Mesenteric fat pad (tissue), 1 donor: ENCODE measurements at regions not wholly inside any gene's neighbourhood (a gene's known extent, or its start where the extent isn't known, plus 50 kb on each side); places are given as distances from the start of the nearest gene placed in this dataset.
"Not testable (repeated sequence)": the region's sequence is repeated elsewhere in the genome, so short reads cannot be mapped to it uniquely, and the experiment has no call there.

Experiments used
- DNase-seq: peaks from one replicate; pipeline ENCODE4 v3.0.0-alpha.2; 2020; ENCODE audit warnings: low spot score
- donor health status: DM: yes; HTN: yes; CAD: no.

DNA sequence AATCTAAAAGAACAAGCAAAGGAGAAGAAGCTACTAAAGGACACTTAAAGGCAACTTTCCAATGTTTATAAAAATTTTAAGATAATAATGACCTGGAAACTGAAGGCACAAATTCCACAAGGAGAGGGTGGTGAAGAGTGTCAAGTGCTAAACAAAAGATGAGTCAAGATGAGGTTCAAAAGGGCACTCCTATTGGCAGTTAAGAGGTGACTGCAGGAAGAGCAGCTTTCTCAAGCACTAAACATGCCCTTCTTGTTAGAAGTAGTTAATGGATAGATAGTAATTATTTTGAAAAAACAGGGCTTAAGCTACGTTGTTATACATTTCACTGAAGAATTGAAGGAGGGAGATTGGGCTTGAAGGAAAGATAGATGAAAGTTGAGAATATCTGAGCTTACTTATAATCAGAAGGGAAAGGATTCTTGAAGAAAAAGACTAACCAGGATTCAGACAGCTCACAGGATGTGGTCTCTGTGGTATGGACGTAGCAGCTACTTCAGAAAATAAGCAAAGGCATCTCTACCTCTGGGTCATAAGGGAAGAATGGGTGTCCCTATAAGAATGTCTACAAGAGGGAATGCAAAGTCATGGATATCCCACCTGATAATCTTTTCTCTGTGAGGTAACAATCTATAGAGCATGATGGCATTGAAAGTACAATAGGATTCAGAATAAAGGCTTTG, 454.7 kb upstream of the SLC39A10 start:
- DNase-seq: no peak

DNA sequence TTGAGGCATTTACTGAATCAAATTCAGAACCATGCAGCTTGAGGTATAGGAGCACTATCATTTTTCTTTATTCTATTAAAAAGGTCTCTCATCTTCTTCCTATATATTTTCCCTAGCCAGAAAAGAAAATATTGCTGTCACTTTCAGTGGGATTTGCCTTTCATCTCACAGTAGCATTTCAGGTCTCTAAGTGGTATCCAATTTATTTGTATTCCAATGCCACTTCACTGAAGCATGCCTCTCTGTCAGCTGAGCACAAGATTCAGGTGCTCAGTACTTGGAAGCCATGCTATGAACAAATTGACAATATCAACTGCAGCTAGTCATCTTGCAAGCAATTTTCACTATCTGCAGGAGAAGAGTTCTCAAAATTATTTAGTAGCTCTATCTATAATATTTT, 457.2 kb upstream of the SLC39A10 start:
- no peak for DNase-seq

DNA sequence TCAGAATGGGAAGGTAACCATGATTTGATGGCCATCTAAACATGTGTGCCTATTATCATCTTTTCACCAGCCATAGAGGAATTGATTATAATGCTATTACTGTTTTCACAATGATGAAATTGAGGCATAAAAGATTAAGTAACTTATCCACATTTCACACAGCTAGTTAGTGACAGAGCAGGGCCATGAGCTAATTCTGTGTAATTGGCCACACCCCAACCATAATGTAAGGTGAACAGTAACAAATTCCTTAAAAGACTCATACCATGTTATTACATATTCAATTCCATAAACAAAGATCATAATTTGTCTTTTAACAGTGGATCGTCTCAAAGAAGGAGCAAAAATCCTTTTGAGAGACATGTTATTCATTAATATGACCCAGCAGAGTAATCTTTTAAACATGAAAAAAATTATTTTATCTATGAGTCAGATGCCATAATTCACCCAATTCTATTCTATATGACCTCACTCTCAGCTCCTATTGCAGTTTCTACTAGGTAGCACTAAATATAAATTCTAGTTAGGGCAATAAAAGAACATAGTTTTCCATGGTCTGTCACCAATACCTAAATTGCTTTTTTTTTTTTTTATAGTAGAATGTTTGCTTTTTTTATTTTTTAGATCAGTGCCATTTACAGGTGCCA, 475.8 kb upstream of the SLC39A10 start:
- DNase-seq: no peak

DNA sequence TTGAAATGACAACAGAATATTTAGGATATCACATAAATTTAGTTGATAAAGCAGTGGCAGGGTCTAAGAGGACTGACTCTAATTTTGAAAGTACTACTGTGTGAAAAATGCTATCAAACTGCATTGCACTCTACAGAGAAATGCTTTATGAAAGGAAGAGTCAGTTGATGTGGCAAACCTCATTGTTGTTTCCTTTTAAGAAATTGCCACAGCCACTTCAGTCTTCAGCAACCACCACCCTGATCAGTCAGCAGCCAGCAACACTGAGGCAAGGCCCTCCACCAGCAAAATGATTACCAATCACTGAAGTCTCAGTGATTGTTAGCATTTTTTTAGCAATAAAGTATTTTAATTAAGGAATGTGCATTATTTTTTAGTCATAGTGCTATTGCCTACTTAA, 488.7 kb upstream of the SLC39A10 start:
- DNase-seq: no peak

DNA sequence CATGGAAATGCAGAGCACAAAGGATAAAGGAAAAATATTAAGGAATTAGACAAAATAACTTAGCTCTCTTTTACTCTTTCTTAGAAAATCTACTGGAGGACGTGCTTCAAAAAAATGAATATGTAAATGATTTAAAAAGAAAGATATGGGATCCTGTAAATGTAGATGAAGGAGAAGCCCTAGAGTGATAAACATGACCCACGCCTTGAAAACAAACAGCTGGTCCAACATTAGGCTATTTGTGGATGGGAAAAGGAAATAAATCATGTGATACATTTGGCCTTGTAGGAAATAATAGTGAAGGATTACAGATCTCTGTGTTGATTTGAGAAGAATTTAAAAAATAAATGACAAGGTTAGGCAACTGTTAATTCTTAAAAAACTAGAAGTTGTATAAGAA, 492.1 kb upstream of the SLC39A10 start:
- DNase-seq: no peak

DNA sequence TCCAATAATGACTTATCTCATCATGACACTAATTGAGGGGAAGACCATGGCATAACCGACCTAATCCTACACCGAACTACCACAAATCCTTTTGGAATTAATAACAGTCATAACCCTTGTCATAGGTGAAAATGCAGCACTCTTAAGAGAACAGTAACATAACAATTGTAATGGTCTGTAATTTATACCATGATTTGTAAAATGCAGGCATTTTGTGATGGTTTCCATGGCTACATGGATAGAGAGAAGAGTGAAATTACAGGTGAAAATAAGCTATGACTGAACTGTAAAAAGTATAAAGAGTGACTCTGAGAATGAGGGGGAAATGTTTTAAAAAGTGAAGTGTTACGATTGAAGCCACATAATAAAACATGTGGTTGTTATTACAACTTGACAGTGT, 494.1 kb upstream of the SLC39A10 start:
- no peak for DNase-seq

DNA sequence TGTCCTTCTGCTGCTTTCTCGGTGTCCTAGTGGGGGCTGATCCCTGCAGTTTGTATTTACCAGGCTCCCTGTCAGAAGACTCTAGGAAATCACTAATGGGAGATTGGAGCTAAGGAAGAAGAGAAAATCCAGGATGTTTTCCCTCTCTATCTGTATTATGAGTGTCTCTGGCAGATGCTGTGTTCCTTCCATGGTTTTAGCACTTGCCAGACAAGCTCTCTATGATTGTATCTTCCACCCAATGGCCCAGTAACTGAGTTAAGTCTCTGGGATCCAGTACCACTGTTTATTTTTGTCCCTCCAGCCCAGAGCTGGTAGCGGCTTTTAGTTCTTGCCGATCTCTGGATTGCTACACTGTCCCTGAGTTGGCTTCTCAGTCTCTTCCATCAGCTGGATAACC, 494.8 kb upstream of the SLC39A10 start:
- no peak for DNase-seq

DNA sequence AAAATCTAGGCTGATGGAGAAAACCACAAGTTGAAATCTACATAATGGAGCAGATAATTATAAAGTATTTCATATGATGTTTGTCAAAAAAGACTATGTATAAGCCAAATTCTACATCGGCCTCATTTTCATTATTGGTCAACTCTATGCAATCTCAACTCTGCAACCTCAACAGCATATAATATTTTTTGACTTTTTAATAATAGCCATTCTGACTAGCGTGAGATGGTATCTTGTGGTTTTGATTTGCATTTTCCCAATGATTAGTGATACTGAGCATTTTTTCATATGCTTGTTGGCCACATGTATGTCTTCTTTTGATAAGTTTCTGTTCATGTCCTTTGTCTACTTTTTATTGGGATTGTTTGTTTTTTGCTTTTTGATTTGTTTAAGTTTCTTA, 496.1 kb upstream of the SLC39A10 start:
- DNase-seq: no peak

DNA sequence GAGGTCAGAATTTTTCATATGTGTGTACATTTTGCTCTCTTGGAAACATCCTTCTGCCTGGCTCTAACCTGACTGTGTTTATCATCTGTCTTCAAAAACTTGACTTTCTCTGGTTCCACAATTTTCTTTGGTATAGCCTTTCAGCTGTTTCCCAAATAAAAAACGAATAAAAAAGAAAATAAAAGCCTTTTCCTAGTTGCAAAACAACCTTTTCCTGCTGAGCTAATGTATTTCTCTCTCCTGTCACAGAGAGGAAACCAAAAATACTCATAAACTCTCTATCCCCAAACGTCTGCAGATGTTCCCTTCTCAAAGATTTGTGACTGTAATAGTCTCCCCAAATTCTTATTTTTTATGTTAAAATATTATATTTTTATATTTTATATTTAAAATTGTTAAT, 505.3 kb upstream of the SLC39A10 start:
- DNase-seq: no peak

DNA sequence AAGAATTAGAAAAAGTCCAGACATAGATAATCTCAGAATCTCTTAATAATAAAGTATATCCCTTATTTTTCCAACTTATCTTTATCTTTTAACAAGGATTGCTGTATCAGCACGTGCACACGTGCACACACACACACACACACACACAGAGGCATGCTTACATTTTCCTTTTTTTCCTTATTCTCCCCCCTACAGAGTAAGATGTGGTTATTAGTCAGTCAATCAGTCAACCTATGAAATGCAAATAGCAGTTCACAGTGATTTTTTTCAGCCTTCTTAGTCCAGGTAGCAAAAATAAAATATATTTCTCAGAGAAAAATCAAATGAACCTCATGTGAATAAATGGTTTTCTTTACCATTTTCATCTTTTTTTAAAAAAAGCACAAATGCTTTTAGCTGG, 506.2 kb upstream of the SLC39A10 start:
- DNase-seq: no peak

DNA sequence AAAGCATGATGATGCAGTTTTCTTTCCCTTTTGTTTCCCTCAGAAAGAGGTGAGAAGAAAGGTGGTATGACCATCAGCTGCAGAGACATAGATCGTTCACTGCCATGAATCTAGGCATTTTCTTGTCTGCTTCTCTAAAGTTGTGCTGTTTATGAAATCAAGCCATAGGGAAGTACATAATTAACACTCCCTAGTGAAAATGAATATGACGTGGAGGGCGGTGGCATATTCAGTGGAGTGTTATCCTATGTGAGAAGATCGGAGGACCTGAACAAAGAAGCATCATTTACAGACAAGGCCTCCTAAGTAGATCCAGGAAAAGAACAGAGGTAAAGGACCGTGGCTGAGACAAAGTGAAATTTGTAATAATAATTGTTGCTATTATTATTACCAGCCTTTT, 509.0 kb upstream of the SLC39A10 start:
- DNase-seq: no peak

DNA sequence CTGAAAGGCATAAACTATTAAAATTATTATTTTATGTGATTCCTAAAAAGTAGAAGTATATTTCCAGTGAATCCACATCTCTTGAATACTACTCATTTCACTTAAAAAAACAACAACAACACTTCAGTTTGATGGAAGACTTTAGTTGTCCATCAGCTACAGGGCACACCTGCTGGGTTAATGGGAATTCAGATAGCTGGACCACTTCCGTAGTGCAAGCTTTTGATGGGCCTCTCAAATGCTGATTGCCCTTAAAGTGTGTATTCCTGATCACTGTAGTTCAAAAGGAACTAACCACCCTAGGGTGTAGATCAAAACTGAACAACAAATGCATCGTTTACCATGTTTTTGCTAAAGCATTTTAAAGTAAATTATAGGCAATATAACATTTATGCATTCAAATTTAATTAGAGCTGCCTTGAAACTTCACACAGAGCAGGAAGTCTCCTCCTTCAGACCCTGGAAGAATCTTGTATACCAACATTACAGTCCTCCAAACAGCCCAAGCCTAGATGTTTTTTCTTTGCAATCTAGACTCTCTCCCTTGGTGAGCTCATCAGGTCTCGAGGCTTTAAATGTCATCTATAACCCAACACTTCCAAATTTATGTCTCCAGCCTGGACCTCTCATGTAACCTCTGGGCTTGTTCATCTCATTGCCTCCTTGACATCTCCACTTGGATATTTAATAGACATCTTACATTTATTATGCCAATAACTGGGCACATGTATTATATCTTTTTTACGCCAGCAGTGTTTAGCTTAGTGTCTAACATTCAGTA, 510.1 kb upstream of the SLC39A10 start:
- DNase-seq: no peak

DNA sequence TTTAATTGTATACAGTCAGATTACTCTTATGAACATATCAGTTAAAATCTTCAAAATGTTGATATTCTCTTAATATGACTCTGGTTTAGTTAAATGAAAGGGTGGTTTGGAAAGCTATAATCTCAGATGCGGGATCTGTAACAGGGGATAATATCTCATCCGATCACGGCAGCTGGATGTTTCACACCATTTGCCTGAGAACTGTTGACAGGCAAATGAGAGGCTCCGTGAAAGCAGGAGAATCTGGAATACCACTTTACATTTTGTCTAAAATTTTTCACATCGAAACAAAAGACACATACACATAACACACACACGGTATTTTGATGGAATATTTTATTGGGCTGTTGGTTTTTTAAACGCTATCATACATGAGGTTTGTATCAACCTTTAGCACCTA, 518.6 kb upstream of the SLC39A10 start:
- DNase-seq: no peak

DNA sequence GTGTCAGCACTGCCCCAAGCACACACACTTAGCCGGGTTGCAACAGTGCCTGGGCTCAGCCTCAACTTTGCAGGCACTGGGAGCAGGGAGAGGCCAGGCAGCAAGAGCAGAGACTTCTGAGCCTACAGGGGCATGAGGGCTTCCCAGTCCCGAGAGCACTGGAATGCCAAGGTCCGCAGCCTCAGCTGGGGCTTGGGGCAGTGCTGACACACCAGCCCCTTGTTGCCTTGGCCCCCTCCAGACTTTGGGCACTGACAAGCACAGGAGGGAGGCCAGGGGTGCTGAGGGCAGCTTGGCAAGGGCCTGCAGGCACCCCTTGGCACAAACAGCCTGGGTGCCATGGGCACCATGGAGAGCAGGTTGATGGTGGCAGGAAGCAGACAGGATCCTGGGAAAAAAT, 531.1 kb upstream of the SLC39A10 start:
- not testable (repeated sequence) for DNase-seq

DNA sequence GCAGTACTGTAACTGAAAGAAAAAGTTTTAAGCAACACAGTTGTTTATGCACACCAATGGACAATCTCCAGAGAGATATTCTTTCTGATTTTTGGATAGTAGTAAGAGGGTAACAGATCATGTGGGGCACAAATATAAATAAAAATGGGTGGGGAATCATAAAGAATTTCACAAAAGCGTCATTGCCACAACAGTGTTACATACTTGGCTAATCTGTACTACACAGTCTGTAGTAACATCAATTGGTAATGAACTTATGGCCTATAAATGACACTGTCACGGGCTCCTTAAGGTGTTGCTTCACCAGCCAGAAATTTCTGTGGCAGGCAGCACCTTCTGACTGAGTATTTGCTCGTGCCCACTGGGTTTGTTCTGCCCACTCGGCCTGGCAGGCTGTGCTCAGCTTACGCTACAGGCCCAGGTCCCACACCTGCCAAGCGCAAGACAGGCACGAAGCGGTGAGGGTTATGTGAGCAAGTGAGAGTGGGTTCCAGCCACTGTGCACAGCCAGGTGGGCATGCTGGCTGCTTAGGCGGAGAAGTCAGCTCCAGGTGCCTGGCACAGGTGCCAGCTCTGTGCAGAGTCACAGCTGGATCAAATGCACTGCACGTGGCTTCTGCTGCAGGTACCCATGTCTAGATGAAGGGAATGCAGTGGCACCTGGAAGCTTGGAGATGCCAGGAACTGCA, 532.5 kb upstream of the SLC39A10 start:
- DNase-seq: no peak

DNA sequence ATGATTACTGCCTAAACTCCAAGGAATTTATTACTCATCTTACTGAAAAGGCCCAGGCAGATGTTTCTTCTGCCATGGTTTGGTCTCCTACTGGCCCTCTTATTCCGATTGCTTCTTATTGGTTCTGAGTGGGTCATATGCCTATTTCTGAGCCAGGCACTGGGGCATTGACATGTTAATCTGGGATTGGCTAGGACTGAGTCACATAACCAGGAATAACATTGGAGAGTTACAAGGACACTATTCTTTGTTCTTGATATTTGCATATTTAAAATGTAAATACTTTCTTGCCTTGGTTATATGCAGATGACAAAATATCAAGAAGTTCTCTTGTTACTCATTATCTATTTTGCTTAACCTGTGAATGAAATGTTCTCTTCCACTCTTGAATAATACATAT, 534.4 kb upstream of the SLC39A10 start:
- no peak for DNase-seq

DNA sequence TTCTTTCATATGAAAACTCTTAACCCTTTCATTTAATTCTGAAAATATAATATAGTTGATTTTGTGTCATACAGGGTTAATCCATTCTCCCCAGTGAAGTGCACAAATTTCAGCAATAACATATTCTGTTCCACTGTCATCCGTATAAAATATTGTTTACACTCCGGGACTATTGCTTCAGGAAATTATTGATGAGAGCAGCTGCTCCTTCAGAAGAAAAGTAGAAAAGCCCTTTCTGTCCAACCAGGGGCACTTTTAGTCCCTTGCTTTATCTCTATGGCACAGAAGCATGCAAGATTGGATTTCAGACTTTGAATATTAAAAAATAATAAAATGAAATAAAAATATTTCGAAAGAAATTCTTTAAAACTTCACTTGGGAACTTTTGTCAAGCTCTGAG, 535.7 kb upstream of the SLC39A10 start:
- DNase-seq: no peak

DNA sequence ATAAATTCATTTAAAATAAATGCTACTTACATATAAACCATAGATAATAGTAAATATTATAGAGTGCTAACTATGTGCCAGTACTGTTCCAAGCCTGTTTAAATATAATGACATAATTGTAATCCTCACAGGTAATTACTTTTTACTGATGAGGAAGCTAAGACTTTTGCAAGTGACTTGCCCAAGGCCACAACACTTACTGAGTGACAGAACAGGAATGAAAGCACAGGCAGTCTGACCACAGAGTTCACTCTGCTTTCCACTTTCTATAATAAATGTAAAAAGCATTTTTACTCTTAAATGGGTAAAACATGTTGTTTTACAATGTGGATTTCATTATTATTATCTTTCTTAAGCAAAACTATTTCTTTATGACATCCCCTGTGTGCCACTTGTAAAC, 537.8 kb upstream of the SLC39A10 start:
- no peak for DNase-seq

DNA sequence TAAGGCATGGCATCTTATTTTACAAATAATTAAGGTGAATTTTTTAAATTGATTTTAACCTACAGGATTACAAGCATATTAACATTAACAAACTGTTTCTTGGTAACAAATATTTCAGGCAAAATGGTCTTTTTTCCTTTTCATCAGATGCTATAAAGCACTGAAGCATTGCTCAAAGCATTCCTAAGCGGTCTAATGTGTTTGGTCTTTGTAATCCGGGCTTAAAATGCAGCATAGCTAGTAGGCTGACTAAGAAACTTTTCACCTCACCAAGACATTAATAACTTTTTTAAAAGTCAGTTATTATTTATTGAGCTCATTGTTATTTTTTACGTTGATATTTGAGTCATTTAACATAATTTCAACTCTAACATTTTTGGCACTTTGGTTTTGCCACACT, 538.8 kb upstream of the SLC39A10 start:
- no peak for DNase-seq

DNA sequence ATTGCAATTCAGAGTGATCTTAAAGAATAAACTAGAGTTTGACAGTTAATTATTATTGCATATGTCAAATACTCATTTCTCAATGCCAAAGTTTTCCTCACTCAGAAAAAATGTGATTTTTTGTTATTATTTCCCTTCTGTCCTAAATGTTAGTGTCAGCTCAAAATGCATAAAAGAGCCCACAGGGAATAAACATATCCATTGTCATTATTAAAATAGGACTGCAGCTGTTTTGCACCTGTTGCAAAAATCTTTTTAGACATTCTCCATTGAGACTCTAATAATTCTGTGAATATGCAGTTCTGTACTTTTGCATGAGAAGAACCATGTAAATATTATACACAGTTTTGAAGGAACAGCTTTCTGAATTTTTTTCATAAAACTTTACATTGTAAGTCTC, 540.0 kb upstream of the SLC39A10 start:
- no peak for DNase-seq

DNA sequence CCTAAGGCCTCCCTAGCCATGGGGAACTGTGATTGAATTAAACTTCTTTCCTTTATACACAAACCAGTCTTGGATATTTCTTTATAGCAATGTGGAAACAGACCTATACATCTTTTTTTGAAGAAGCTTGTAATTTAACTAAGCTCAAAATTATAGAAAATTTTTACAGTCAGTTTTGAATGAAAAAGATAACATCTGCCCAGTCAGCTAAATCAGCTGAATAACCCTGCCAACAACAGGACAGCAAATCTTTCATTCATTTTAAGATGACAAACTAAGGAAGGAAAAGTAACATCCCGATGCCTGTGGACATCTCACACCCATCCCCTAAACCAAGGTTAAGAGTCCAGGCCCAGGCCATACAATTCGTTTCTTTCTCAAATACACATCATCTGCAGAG, 541.3 kb upstream of the SLC39A10 start:
- DNase-seq: no peak

DNA sequence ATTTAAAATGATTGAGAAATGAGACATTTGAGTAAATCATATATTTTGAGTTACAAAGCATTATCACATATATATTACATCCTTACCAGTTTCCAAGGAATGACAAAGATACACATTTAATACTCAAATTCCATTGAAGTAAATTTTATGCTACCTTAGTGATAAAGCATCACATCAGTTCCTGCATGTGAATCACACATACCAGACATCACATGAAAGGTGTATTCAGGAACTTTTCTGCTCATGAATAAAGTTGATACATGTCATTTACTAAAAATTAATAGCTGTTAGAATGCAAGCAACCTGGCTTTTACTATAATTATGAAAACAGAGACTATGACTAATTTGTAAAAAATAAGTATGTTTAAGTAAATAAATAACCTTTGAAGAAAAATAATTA, 548.8 kb upstream of the SLC39A10 start:
- no peak for DNase-seq
